DOHH2 (cell line): ENCODE measurements at regions not wholly inside any gene's neighbourhood (a gene's known extent, or its start where the extent isn't known, plus 50 kb on each side); places are given as distances from the start of the nearest gene placed in this dataset.

Source experiments
- H3F3A ChIP-seq: fragments of 200-600 bp; sonication (generic), shearing (Covaris generic); 2 replicates; pipeline ENCODE4 v1.6.0; 2016; ENCODE audit warnings: antibody characterized with exemption, mild to moderate bottlenecking; ENCODE audit not compliant: control insufficient read depth, insufficient read depth
- H3K27ac ChIP-seq: fragments of 200-600 bp; sonication (generic); 2 replicates; pipeline ENCODE4 v1.5.1; 2014; ENCODE audit warnings: low read depth, mild to moderate bottlenecking, low read length, moderate library complexity
- H3K27me3 ChIP-seq: fragments of 200-600 bp; sonication (generic); 2 replicates; pipeline ENCODE4 v1.6.1; 2014; ENCODE audit warnings: mild to moderate bottlenecking, low read length, mixed read lengths; ENCODE audit not compliant: control insufficient read depth
- H3K36me3 ChIP-seq: fragments of 200-600 bp; sonication (generic); 2 replicates; pipeline ENCODE4 v1.6.1; 2014; ENCODE audit warnings: mild to moderate bottlenecking, low read length, moderate library complexity, mixed read lengths; ENCODE audit not compliant: control insufficient read depth
- H3K4me1 ChIP-seq: fragments of 200-600 bp; sonication (generic); 2 replicates; pipeline ENCODE4 v1.6.1; 2014; ENCODE audit warnings: mild to moderate bottlenecking, low read length, mixed read lengths; ENCODE audit not compliant: control insufficient read depth
- H3K4me2 ChIP-seq: fragments of 200-600 bp; sonication (generic); 2 replicates; pipeline ENCODE4 v1.6.0; 2014; ENCODE audit warnings: mild to moderate bottlenecking, low read length, moderate library complexity
- H3K4me3 ChIP-seq: fragments of 200-600 bp; sonication (generic); 2 replicates; pipeline ENCODE4 v1.5.1; 2014; ENCODE audit warnings: mild to moderate bottlenecking, low read length, mixed read lengths
- H3K79me2 ChIP-seq: fragments of 200-600 bp; sonication (generic); 2 replicates; pipeline ENCODE4 v1.6.1; 2014; ENCODE audit warnings: mild to moderate bottlenecking, low read length, mixed read lengths; ENCODE audit not compliant: control insufficient read depth
- H3K9me2 ChIP-seq: fragments of 200-600 bp; sonication (generic); replicated peaks from 2 replicates; pipeline ENCODE4 v1.6.1; 2014; ENCODE audit warnings: mild to moderate bottlenecking, low read length, mixed read lengths; ENCODE audit not compliant: control insufficient read depth
- H3K9me3 ChIP-seq: fragments of 200-600 bp; sonication (generic); 2 replicates; pipeline ENCODE4 v1.6.1; 2014; ENCODE audit warnings: antibody characterized with exemption, low read length, mixed read lengths; ENCODE audit not compliant: control insufficient read depth, insufficient read depth
- H4K20me1 ChIP-seq: fragments of 200-600 bp; sonication (generic); 2 replicates; pipeline ENCODE4 v1.6.0; 2014; ENCODE audit warnings: low read depth, mild to moderate bottlenecking, antibody characterized with exemption, low read length, moderate library complexity; ENCODE audit not compliant: control insufficient read depth, insufficient read depth
- CTCF ChIP-seq: fragments of 200-600 bp; sonication (generic); IDR thresholded peaks from one replicate; pipeline ENCODE4 v1.5.1; 2014; ENCODE audit warnings: antibody characterized with exemption, mild to moderate bottlenecking, low read depth, low read length; ENCODE audit not compliant: poor library complexity, severe bottlenecking
- EZH2phosphoT487 ChIP-seq: fragments of 200-600 bp; sonication (generic); IDR thresholded peaks from 2 replicates; pipeline ENCODE4 v1.6.1; 2017; ENCODE audit warnings: borderline replicate concordance, mild to moderate bottlenecking, antibody characterized with exemption, low read length, moderate library complexity, mixed read lengths

DNA sequence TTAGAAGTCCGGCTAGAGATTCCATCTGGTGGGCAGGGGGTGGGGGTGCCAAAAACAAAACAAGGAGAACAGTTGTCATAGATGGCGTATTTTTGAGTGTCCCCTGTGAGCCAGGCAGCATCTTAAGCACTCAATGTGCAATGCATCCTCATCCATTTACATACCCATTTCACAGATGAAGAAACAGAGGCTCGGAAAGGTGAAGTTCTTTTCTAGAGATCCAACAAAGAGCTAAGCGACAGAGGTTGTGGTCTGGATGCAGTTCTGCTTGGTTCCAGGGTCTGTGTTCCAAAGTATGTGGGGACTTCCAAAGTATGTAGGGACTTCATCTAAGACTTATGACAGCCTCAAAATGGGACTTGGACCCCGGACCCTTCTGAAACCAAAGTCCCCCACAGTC lies 277.8 kb downstream of the MN1 start:
- Histone ChIP-seq H3F3A (no peaks in the 10 kb centered on the region), H3K9me3 (no peaks in the 10 kb centered on the region), H3K4me1 (no peaks in the 10 kb centered on the region), H3K36me3 (no peaks in the 10 kb centered on the region), H4K20me1 (no peaks in the 10 kb centered on the region), H3K4me3 (no peak overlapping the region), H3K27ac (no peak overlapping the region), H3K79me2 (no peaks in the 10 kb centered on the region), H3K9me2 (no peaks in the 10 kb centered on the region), H3K27me3 (no peaks in the 10 kb centered on the region), H3K4me2 (no peak overlapping the region)
- TF ChIP-seq CTCF: no peak

DNA sequence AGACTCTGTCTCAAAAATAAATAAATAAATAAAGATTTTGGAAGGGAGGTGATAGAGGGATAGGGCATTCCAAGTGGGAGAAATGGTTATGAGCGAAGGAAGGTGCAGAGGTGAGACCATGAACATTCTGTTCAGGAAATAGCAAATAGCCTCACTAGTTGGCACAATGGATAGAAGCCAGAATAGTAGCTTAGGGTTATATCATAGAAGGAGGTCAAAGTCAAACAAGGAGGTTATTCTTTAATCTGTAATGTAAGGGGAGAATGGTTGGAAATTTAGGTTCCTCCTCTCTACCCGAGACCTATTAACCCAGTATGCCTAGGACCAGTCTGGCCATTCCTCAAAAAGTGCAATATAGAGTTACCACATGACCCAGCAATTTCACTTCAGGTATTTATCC lies 275.8 kb downstream of the MN1 start:
- no peaks in the 10 kb centered on the region for H3K9me2 ChIP-seq
- no peaks in the 10 kb centered on the region for H3K36me3 ChIP-seq
- TF ChIP-seq EZH2phosphoT487 (no peak), CTCF (no peak)
- H4K20me1 ChIP-seq: no peaks in the 10 kb centered on the region
- no peaks in the 10 kb centered on the region for H3K9me3 ChIP-seq
- H3K79me2 ChIP-seq: no peaks in the 10 kb centered on the region
- no peak overlapping the region for H3K4me3 ChIP-seq
- H3K27ac ChIP-seq: no peak overlapping the region
- no peaks in the 10 kb centered on the region for H3K4me1 ChIP-seq
- H3K27me3 ChIP-seq: no peaks in the 10 kb centered on the region
- no peak overlapping the region for H3K4me2 ChIP-seq
- H3F3A ChIP-seq: no peaks in the 10 kb centered on the region

DNA sequence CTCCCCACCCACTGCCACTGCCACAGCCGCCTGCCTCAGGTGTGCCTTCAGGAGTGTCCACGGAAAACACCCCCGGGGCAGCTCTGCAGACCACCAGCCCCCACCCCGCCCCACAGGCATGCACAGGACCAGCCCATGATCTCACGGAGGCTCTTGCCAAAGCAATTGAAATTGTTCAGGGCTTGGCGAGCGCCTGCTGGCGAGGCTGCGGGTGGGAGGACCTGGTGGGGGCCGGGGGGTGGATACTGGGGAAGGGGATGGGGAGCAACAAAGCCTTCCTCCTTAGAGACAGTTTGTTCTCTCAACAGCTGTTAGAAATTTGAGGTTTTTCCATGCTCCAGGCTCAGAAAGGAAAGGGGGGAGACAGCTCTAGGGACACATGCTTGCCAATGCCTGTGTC lies 274.7 kb downstream of the MN1 start:
- Histone ChIP-seq H3K27ac (no peak overlapping the region), H3K4me3 (no peak overlapping the region), H3K4me2 (no peak overlapping the region), H3F3A (no peaks in the 10 kb centered on the region), H3K79me2 (no peaks in the 10 kb centered on the region), H3K36me3 (no peaks in the 10 kb centered on the region), H3K27me3 (no peaks in the 10 kb centered on the region), H3K9me2 (no peaks in the 10 kb centered on the region), H4K20me1 (no peaks in the 10 kb centered on the region), H3K9me3 (no peaks in the 10 kb centered on the region), H3K4me1 (no peaks in the 10 kb centered on the region)
- TF ChIP-seq EZH2phosphoT487 (no peak), CTCF (no peak)
